ENCODE measurements at regions not wholly inside any gene's neighbourhood (a gene's known extent, or its start where the extent isn't known, plus 50 kb on each side); places are given as distances from the start of the nearest gene placed in this dataset.
"Not testable (repeated sequence)": the region's sequence is repeated elsewhere in the genome, so short reads cannot be mapped to it uniquely, and the experiment has no call there.

- DNase-seq = no peak
Observed at GRCh38 chr2:166727095-166727494, 161.2 kb upstream of the XIRP2 start.

GRCh38 chr2:166725927-166726924 lies 162.1 kb upstream of the XIRP2 start:
- DNase-seq = no peak

GRCh38 chr2:166716968-166717367 lies 171.3 kb upstream of the XIRP2 start:
- DNase-seq = no peak

- DNase-seq = no peak
Observed at GRCh38 chr2:166700079-166700478, 188.2 kb upstream of the XIRP2 start.

- DNase-seq = no peak
Observed at GRCh38 chr2:166695154-166695553, 193.1 kb upstream of the XIRP2 start.

GRCh38 chr2:166686057-166686456 lies 192.0 kb upstream of the SCN7A start:
- DNase-seq = not testable (repeated sequence)

GRCh38 chr2:166677996-166678395 lies 183.9 kb upstream of the SCN7A start:
- DNase-seq = no peak

- no peak for DNase-seq
Observed at GRCh38 chr2:166676716-166677115, 182.7 kb upstream of the SCN7A start.

- no peak for DNase-seq
Observed at GRCh38 chr2:166675553-166675952, 181.5 kb upstream of the SCN7A start.

- no peak for DNase-seq
Observed at GRCh38 chr2:166673986-166674385, 179.9 kb upstream of the SCN7A start.

- no peak for DNase-seq
Observed at GRCh38 chr2:166671801-166672200, 177.8 kb upstream of the SCN7A start.

GRCh38 chr2:166671235-166671634 lies 177.2 kb upstream of the SCN7A start:
- DNase-seq = no peak

- no peak for DNase-seq
Observed at GRCh38 chr2:166665991-166666940, 172.2 kb upstream of the SCN7A start.

GRCh38 chr2:166661824-166662223 lies 167.8 kb upstream of the SCN7A start:
- DNase-seq = no peak

- DNase-seq = no peak
Observed at GRCh38 chr2:166661391-166661790, 167.3 kb upstream of the SCN7A start.

GRCh38 chr2:166658901-166659300 lies 164.9 kb upstream of the SCN7A start:
- DNase-seq = no peak

GRCh38 chr2:166653185-166653813 lies 159.2 kb upstream of the SCN7A start:
- no peak for DNase-seq

- DNase-seq = no peak
Observed at GRCh38 chr2:166651991-166652390, 157.9 kb upstream of the SCN7A start.

- no peak for DNase-seq
Observed at GRCh38 chr2:166651080-166651675, 157.1 kb upstream of the SCN7A start.

- DNase-seq = no peak
Observed at GRCh38 chr2:166647935-166648334, 153.9 kb upstream of the SCN7A start.

GRCh38 chr2:166643980-166644379 lies 149.9 kb upstream of the SCN7A start:
- no peak for DNase-seq

GRCh38 chr2:166641516-166641915 lies 147.5 kb upstream of the SCN7A start:
- not testable (repeated sequence) for DNase-seq

- no peak for DNase-seq
Observed at GRCh38 chr2:166637051-166637450, 143.0 kb upstream of the SCN7A start.
